HG03432 (cell line): ENCODE measurements at regions not wholly inside any gene's neighbourhood (a gene's known extent, or its start where the extent isn't known, plus 50 kb on each side); places are given as distances from the start of the nearest gene placed in this dataset.

Experiments used
- ATAC-seq: cut with Tn5 transposase; IDR thresholded peaks from one replicate; pipeline ENCODE4 v1.9.1; 2021; ENCODE audit warnings: mild to moderate bottlenecking, moderate library complexity; ENCODE audit not compliant: unreplicated experiment

GRCh38 chr10:130230036-130230435 lies 93.8 kb downstream of the GLRX3 start:
- ATAC-seq: no peak

DNA sequence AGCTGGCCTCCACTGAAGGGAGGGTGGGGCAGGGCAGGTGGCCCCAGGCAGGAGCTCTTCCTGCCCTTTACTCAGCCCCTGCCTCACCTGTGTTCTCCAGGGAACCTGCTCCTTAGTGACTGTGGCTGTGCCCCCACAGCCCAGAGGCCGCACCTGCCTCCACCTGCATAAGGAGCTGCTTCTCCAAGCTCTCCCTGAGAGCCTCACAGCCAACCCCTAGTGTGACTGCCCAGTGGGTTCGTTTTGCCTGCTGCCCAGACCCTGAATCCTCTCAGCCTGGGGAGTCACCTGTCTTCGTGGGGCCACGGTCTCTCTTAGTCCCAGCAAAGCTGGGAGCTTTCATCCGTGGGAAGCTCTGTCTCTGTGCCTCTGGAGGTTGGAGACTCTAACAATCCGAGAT lies 94.4 kb downstream of the GLRX3 start:
- no peak for ATAC-seq

DNA sequence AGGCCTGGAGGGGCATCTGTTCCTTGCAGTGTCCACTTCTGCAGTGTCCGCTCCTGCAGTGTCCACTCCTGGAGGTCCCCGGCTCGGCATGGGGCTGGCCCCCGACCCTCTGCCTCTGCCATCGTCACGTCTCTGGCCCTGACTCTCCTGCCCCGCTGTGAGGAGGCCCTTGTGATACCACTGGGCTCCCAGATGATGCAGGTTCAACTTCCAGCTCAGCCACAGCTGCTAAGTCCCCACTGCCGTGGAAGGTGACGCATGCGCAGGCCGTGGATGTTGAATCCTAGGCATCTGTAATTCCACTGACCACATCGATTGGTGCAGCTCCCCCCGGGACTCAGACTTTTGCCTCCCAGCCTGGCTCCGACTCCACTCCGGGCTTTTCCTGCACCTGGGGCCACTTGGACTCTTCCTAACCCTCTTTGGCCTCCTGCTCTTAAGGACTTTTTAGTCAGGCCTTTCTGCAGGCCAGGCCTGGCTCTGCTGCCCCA lies 95.1 kb downstream of the GLRX3 start:
- no peak for ATAC-seq

GRCh38 chr10:130232166-130233034 lies 96.2 kb downstream of the GLRX3 start:
- ATAC-seq: no peak

GRCh38 chr10:130233035-130233360 lies 96.8 kb downstream of the GLRX3 start:
- ATAC-seq: no peak

GRCh38 chr10:130233426-130233825 lies 97.2 kb downstream of the GLRX3 start:
- ATAC-seq: no peak

GRCh38 chr10:130234171-130234965 lies 98.2 kb downstream of the GLRX3 start:
- ATAC-seq: no peak

- no peak for ATAC-seq
Measured at GRCh38 chr10:130236711-130237110, 100.5 kb downstream of the GLRX3 start.

GRCh38 chr10:130240409-130240808 lies 104.2 kb downstream of the GLRX3 start:
- no peak for ATAC-seq

GRCh38 chr10:130242513-130242912 lies 106.3 kb downstream of the GLRX3 start:
- no peak for ATAC-seq

DNA sequence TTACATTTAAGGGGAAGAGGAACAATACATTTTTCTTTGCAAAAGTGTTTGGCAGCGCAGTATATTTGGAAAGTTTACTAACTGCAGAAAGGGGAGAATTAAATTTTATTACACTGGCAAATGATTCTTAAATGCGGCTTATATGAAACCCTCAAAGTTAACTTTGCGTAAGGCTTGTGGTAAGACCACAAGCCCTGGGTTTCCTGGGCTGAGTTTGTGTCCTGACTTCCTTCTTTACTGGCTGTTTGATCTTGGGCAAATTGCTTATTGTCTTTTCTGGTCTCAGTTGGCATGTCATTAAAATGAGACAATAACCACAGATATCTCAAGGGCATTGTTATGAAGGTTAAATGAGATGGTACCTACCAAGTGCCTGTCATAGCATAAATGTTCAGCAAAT lies 106.8 kb downstream of the GLRX3 start:
- ATAC-seq: no peak

DNA sequence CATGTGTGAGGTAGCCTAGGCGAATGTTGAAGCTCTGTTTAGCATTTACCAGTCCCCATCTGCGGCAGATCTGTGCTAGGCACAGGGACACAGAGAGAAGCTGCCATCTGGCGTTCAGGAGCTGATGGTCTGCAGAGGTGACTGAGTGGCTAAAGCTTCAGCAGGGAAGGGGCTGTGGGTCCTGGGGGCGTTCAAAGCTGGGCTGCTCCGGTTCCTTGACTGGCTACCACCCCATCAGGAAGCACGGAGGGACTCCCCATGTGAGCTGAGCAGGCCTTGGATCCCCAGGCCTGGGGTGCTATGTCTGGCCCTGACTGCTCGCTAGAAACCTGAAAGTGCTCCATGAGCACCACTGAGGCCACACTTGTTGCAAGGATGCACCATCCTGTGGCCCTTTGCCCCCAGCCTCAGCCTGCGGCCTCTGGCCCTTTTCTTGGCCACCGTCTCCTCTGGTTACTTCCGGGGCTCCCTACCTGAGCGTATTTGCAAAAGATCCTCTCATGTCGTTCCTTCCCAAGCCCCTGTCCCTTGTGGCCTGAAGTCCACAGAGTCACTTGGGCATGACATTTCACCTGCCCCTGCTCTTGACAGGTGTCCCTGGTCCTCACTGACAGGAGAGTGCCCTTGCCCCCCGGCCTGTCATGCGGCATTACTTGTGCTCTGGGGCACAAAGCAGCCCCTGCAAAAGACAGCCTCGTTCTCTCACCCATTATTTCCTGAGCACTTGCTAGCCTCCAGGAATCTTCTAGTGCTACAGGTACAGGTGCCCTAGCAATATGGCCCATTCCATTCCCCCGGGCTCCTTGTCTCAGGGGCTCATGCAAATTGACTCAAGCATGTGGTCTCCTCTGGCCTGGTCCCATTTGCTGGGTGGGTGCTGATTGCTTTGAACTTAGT lies 108.1 kb downstream of the GLRX3 start:
- ATAC-seq: no peak

DNA sequence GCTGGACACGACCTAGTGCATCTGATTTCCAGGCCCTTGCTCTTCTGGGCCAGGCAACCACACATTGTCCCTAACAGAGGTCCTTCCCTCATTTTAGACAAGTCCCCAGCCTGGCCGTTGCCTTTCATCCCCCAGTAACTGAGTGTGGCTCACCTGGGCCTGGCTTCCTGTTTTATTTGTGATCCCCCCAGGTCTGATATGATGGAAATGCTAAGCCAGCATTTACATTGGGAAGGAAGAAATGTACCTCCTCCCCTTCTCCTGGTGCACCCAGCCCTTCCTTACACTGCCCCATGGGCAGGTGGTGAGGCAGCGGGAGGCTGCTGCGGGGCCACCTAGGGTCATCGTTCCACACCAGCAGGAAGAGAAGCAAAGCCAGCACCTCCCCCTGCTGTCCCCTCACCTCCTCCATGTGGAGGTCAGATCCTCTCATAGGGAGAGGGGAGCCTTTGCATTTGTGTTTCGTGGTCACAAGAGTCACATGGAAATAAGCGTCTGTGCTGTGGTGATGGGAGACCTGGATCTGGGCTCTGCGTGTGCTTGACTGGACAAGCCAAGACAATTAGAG lies 108.8 kb downstream of the GLRX3 start:
- ATAC-seq: no peak

DNA sequence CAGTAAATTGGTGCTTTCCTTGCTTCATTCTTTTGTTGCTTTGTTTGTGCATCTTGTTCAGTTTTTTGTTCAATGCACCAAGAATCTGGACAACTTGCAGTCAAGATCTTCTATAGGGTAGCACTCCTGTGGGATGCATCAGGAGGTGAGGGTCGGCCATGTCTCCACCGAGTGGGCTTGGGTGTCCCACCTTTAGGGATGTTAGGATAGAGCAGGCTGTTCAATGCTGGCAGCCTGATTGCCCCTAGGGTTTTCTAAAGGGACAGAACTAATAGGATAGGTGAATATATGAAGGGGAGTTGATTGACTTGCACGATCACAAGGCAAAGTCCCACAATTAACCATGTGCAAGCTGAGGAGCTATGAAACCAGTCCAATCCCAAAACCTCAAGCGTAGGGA lies 109.9 kb downstream of the GLRX3 start:
- ATAC-seq: no peak

DNA sequence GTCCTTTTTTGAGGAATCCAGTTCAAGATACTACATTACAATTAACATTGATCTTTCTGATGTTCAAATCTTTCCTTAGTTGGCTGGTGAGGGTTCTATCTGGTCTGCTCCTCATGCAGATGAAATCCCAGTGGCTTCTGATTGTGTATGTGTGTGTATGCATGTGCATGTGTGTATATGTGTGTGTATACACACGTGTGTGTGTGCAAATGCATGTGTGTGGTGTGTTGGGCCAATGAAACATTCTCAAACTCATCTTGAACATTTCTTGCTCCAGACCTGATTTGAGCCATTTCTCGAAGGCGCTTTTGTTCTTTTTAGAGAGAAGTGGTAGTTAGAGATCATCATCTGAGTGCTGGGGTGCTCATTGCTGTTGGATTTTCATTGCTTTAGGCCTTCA lies 113.9 kb downstream of the GLRX3 start:
- ATAC-seq: no peak

DNA sequence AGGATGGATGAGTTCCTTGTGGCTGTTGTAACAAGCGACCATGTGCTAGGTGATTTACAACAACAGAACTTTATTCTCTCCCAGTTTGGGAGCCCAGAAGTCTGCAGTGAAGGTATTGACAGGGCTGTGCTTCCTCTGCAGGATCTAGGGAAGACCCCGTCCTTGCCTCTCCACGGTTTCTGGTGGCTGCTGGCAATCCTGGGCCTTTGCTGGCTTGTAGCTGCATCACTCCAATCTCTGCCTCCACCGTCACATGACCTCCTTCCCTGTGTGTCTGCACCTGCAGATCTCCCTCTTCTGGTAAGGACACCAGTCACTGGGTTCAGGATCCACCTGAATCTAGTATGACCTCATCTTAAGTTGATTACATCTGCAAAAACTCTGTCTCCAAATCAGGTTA lies 115.6 kb downstream of the GLRX3 start:
- no peak for ATAC-seq

DNA sequence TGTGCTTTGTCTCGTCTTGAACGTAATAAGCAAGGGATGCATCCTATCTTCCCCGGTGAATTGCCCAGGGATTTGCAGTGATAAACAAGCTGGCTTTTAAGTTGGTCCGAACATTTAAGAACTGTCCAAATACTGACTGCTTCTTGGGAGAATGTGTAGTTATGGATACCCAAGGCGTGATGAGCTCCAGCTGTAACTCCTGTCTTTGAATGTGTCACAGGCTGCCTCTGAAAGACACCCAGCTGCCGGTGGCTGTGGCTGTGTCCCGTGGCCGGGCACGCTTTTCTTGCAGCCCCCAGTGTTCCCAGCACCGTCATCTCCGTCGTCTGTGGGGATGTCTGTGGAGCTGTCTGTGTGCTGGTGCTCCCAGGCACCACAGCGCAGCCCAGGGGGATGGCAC lies 118.1 kb downstream of the GLRX3 start:
- ATAC-seq: no peak

DNA sequence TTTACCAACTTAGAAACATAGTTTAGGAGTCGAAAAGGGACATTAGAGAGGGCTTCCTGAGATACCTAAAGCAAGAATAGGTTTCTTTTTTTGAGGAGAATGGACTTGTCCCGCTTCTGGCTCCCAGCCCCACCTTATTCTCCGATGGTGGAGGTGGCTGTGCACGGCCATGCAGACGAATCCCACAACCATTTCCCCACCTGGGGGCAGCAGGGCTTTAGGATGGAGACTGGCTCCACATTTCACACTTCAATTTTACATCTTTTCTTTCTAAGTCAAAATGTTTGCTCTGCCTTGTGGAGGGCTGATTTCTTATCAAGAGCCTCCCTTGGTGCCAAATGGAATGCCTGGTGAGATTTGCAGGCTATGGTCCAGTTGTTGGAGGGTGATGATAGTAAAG lies 118.5 kb downstream of the GLRX3 start:
- ATAC-seq: no peak

GRCh38 chr10:130255777-130256176 lies 119.6 kb downstream of the GLRX3 start:
- no peak for ATAC-seq

DNA sequence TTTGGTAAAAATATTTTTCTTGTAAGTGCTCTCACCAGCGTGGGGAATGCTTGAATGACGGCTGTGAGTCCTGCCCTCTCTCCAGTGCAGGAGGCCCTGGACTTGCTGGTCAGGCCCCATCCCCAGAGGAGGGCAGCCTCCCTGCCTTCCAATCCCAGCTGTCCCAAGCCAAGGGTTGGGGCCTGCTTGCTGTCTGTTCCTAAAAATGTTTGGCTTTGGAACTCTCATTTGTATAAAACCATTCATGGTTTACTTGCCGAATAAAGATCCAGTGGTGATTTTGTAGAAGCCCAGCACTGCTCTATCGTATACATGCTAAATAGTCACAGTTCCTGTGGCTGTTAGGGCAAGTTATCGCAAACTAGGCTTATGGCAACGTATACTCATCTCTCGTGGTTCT lies 121.7 kb downstream of the GLRX3 start:
- no peak for ATAC-seq

GRCh38 chr10:130259380-130259779 lies 123.2 kb downstream of the GLRX3 start:
- no peak for ATAC-seq
